HG02759 (cell line): ENCODE measurements at regions not wholly inside any gene's neighbourhood (a gene's known extent, or its start where the extent isn't known, plus 50 kb on each side); places are given as distances from the start of the nearest gene placed in this dataset.
"Not testable (repeated sequence)": the region's sequence is repeated elsewhere in the genome, so short reads cannot be mapped to it uniquely, and the experiment has no call there.

Source experiments
- ATAC-seq: cut with Tn5 transposase; IDR thresholded peaks from one replicate; pipeline ENCODE4 v1.9.1; 2021; ENCODE audit warnings: mild to moderate bottlenecking, moderate library complexity; ENCODE audit not compliant: unreplicated experiment

GRCh38 chr3:99322551-99322950 lies 315.8 kb upstream of the COL8A1 start:
- ATAC-seq, result no peak

GRCh38 chr3:99321261-99321660 lies 317.1 kb upstream of the COL8A1 start:
- no peak for ATAC-seq

- no peak for ATAC-seq
Measured at GRCh38 chr3:99319961-99320360, 318.4 kb upstream of the COL8A1 start.

- ATAC-seq, result no peak
Measured at GRCh38 chr3:99319450-99319849, 318.9 kb upstream of the COL8A1 start.

- ATAC-seq, result no peak
Measured at GRCh38 chr3:99317201-99317600, 321.2 kb upstream of the COL8A1 start.

- no peak for ATAC-seq
Measured at GRCh38 chr3:99315896-99316295, 322.5 kb upstream of the COL8A1 start.

- ATAC-seq, result no peak
Measured at GRCh38 chr3:99313485-99313884, 324.9 kb upstream of the COL8A1 start.

- ATAC-seq, result no peak
Measured at GRCh38 chr3:99298661-99299060, 339.7 kb upstream of the COL8A1 start.

- ATAC-seq, result no peak
Measured at GRCh38 chr3:99295836-99296235, 342.6 kb upstream of the COL8A1 start.

- not testable (repeated sequence) for ATAC-seq
Measured at GRCh38 chr3:99294092-99294491, 344.3 kb upstream of the COL8A1 start.

GRCh38 chr3:99287876-99288275 lies 350.5 kb upstream of the COL8A1 start:
- no peak for ATAC-seq

GRCh38 chr3:99286266-99286845 lies 352.0 kb upstream of the COL8A1 start:
- ATAC-seq, result no peak

GRCh38 chr3:99269606-99270351 lies 368.3 kb upstream of the DCBLD2 start:
- ATAC-seq, result no peak

- ATAC-seq, result no peak
Measured at GRCh38 chr3:99256788-99257187, 355.3 kb upstream of the DCBLD2 start.

GRCh38 chr3:99253963-99254355 lies 352.5 kb upstream of the DCBLD2 start:
- ATAC-seq, result no peak

- no peak for ATAC-seq
Measured at GRCh38 chr3:99250821-99251355, 349.4 kb upstream of the DCBLD2 start.

- ATAC-seq, result no peak
Measured at GRCh38 chr3:99250272-99250671, 348.8 kb upstream of the DCBLD2 start.

GRCh38 chr3:99249627-99250026 lies 348.1 kb upstream of the DCBLD2 start:
- no peak for ATAC-seq

GRCh38 chr3:99248913-99249312 lies 347.4 kb upstream of the DCBLD2 start:
- no peak for ATAC-seq

GRCh38 chr3:99248130-99248529 lies 346.6 kb upstream of the DCBLD2 start:
- ATAC-seq, result no peak

- ATAC-seq, result no peak
Measured at GRCh38 chr3:99246010-99246654, 344.6 kb upstream of the DCBLD2 start.

- no peak for ATAC-seq
Measured at GRCh38 chr3:99242271-99242670, 340.8 kb upstream of the DCBLD2 start.
